ENCODE measurements at regions not wholly inside any gene's neighbourhood (a gene's known extent, or its start where the extent isn't known, plus 50 kb on each side); places are given as distances from the start of the nearest gene placed in this dataset.

GRCh38 chr10:90589825-90590224 lies 268.0 kb downstream of the HTR7 start:
- Histone ChIP-seq H3K9me2 (ENCODE audit: insufficient read depth, low read length) (no peaks in the 10 kb centered on the region), H3K79me2 (ENCODE audit: insufficient read depth, low read depth, low read length) (no peaks in the 10 kb centered on the region), H4K20me1 (ENCODE audit: insufficient read depth, low read length) (no peaks in the 10 kb centered on the region), H3K9me3 (ENCODE audit: low read length) (no peaks in the 10 kb centered on the region), H3K4me3 (ENCODE audit: low read depth, low read length, poor library complexity, severe bottlenecking) (no peak overlapping the region), H3K4me1 (ENCODE audit: insufficient read depth, low read length, poor library complexity, severe bottlenecking) (no peaks in the 10 kb centered on the region), H2AFZ (ENCODE audit: low read length) (no peak overlapping the region), H3K27ac (ENCODE audit: low read depth, low read length, poor library complexity, severe bottlenecking) (no peak overlapping the region), H3K36me3 (ENCODE audit: insufficient read depth, low read length) (no peaks in the 10 kb centered on the region), H3K4me2 (ENCODE audit: low read length) (no peak overlapping the region)
- ChIA-PET POLR2A (no interaction called here), CTCF (ENCODE audit: unreplicated experiment) (no interaction called here)
- TF ChIP-seq EZH2phosphoT487 (IDR thresholded peaks at IDR 0.05; ENCODE audit: borderline replicate concordance, low read depth, low read length): no peak
- no TSS peak for BruUV-seq (replicated peaks)
- DNase-seq (ENCODE audit: low spot score): no peak
- intact Hi-C loops (cut with micrococcal nuclease; ENCODE audit: unreplicated experiment): loop anchor here (10.0 kb wide), 1 partner anchor 795 kb away; no protein-coding TSS in a partner anchor

- TF ChIP-seq CTCF (conservative IDR thresholded peaks at IDR 0.05; ENCODE audit: low read length) (no peak), EZH2phosphoT487 (IDR thresholded peaks at IDR 0.05; ENCODE audit: borderline replicate concordance, low read depth, low read length) (no peak)
- Histone ChIP-seq H3K4me1 (ENCODE audit: insufficient read depth, low read length, poor library complexity, severe bottlenecking) (no peaks in the 10 kb centered on the region), H3K9me2 (ENCODE audit: insufficient read depth, low read length) (no peaks in the 10 kb centered on the region), H4K20me1 (ENCODE audit: insufficient read depth, low read length) (no peaks in the 10 kb centered on the region), H3K36me3 (ENCODE audit: insufficient read depth, low read length) (no peaks in the 10 kb centered on the region), H3K79me2 (ENCODE audit: insufficient read depth, low read depth, low read length) (no peaks in the 10 kb centered on the region), H3K4me2 (ENCODE audit: low read length) (no peak overlapping the region), H3K9me3 (ENCODE audit: low read length) (no peaks in the 10 kb centered on the region), H3K27ac (ENCODE audit: low read depth, low read length, poor library complexity, severe bottlenecking) (no peak overlapping the region), H3K4me3 (ENCODE audit: low read depth, low read length, poor library complexity, severe bottlenecking) (no peak overlapping the region), H2AFZ (ENCODE audit: low read length) (no peak overlapping the region)
- CTCF ChIA-PET (ENCODE audit: unreplicated experiment): no interaction called here
- intact Hi-C loops (cut with micrococcal nuclease; ENCODE audit: unreplicated experiment): loop anchor here (10.0 kb wide), 1 partner anchor 797 kb away; no protein-coding TSS in a partner anchor
- no peak for DNase-seq (ENCODE audit: low spot score)
- POLR2A ChIA-PET: interaction anchor here (0.9 kb wide), 1 partner anchor 32 kb away, joined by 3 read pairs; no protein-coding TSS in a partner anchor
- BruUV-seq (replicated peaks): no TSS peak
Observed at GRCh38 chr10:90591629-90592028, 266.2 kb downstream of the HTR7 start.

GRCh38 chr10:90592638-90593302 lies 265.1 kb downstream of the HTR7 start:
- Histone ChIP-seq H3K36me3 (ENCODE audit: insufficient read depth, low read length) (no peaks in the 10 kb centered on the region), H2AFZ (ENCODE audit: low read length) (no peak overlapping the region), H3K9me2 (ENCODE audit: insufficient read depth, low read length) (no peaks in the 10 kb centered on the region), H3K4me3 (ENCODE audit: low read depth, low read length, poor library complexity, severe bottlenecking) (no peak overlapping the region), H3K4me1 (ENCODE audit: insufficient read depth, low read length, poor library complexity, severe bottlenecking) (no peaks in the 10 kb centered on the region), H3K9me3 (ENCODE audit: low read length) (no peaks in the 10 kb centered on the region), H4K20me1 (ENCODE audit: insufficient read depth, low read length) (no peaks in the 10 kb centered on the region), H3K79me2 (ENCODE audit: insufficient read depth, low read depth, low read length) (no peaks in the 10 kb centered on the region), H3K4me2 (ENCODE audit: low read length) (no peak overlapping the region), H3K27ac (ENCODE audit: low read depth, low read length, poor library complexity, severe bottlenecking) (no peak overlapping the region)
- TF ChIP-seq EZH2phosphoT487 (IDR thresholded peaks at IDR 0.05; ENCODE audit: borderline replicate concordance, low read depth, low read length): no peak
- TF ChIP-seq CTCF (conservative IDR thresholded peaks at IDR 0.05; ENCODE audit: low read length): peak; percentile 57
- DNase-seq (ENCODE audit: low spot score): peak; percentile 28
- POLR2A ChIA-PET: interaction anchor here (0.6 to 0.9 kb wide), 2 partner anchors 31 to 111 kb away, joined by 3 read pairs; no protein-coding TSS in a partner anchor
- intact Hi-C loops (cut with micrococcal nuclease; ENCODE audit: unreplicated experiment): loop anchor here (10.0 kb wide), 1 partner anchor 798 kb away; no protein-coding TSS in a partner anchor
- CTCF ChIA-PET (ENCODE audit: unreplicated experiment): no interaction called here
- no TSS peak for BruUV-seq (replicated peaks)

Data from OCI-LY7 (cell line).